K562 (cell line): ENCODE measurements at regions not wholly inside any gene's neighbourhood (a gene's known extent, or its start where the extent isn't known, plus 50 kb on each side); places are given as distances from the start of the nearest gene placed in this dataset.
A peak's percentile ranks its signal among the peaks of the same experiment; 100 is the strongest.

Experiments used
- CBFA2T3 ChIP-seq: fragments of 450-650 bp; IDR thresholded peaks from 2 replicates; pipeline ENCODE4 v1.6.1; 2017
- CUX1 ChIP-seq: fragments of 200-800 bp; sonication (Bioruptor generic); IDR thresholded peaks from 2 replicates; pipeline ENCODE4 v1.6.1; 2016; ENCODE audit warnings: missing genetic modification characterization, missing compliant biosample characterization
- NR4A1 ChIP-seq, 2 experiments: fragments of 250-450 bp in 1 of 2; fragments of 450-650 bp in 1 of 2; sonication (Bioruptor Pico) in 1 of 2; IDR thresholded peaks; 2 replicates each; pipeline versions ENCODE4 v1.4.0 to v1.6.1; 2016 to 2020; ENCODE audit warnings: mild to moderate bottlenecking in 2 of 2, missing compliant biosample characterization in 1 of 2, missing genetic modification characterization in 1 of 2, moderate library complexity in 1 of 2
- PYGO2 ChIP-seq: fragments of 450-650 bp; IDR thresholded peaks from 2 replicates; pipeline ENCODE4 v1.6.1; 2016; ENCODE audit warnings: mild to moderate bottlenecking, missing genetic modification characterization, moderate library complexity, missing compliant biosample characterization
- RAD21 ChIP-seq, 2 experiments: fragments of 250-450 bp in 1 of 2; fragments of 450-650 bp in 1 of 2; sonication (Bioruptor Pico) in 1 of 2; formaldehyde crosslinking in 1 of 2; IDR thresholded peaks in 1 of 2; conservative IDR thresholded peaks in 1 of 2; 2 replicates each; pipeline versions ENCODE4 v1.4.0 to v1.8.0; 2020 to 2022; ENCODE audit warnings: mild to moderate bottlenecking in 2 of 2, moderate library complexity in 1 of 2
- ZNF436 ChIP-seq: fragments of 250-450, 450-650 bp; sonication (Bioruptor Pico); formaldehyde crosslinking; IDR thresholded peaks from 2 replicates; pipeline ENCODE4 v1.7.0; 2020; ENCODE audit warnings: mild to moderate bottlenecking
- ZNF717 ChIP-seq: fragments of 250-450 bp; sonication (Bioruptor Pico); IDR thresholded peaks from 2 replicates; pipeline ENCODE4 v1.5.0; 2021
- TF ChIP-seq, protein P1 (sequence below), 3 experiments: IDR thresholded peaks in 2 of 3; conservative IDR thresholded peaks in 1 of 3; 2 replicates each; pipeline ENCODE4 v1.5.1; 2011 to 2012; ENCODE audit warnings: low read length in 3 of 3, mild to moderate bottlenecking in 3 of 3, control low read depth in 2 of 3, improper control_type of control experiment in 1 of 3, inconsistent platforms in 1 of 3, low read depth in 1 of 3, mixed read lengths in 1 of 3, moderate library complexity in 1 of 3; ENCODE audit not compliant: insufficient read depth in 2 of 3
- TF ChIP-seq, protein P2 (sequence below), 2 experiments: fragments of 450-650 bp; IDR thresholded peaks; 2 replicates each; pipeline ENCODE4 v1.6.1; 2016

- TF ChIP-seq CUX1 (CRISPR knock-in tag) (no peak), NR4A1 (CRISPR knock-in tag; IDR thresholded peaks at IDR 0.05) (no peak), NR4A1 (tag; IDR thresholded peaks at IDR 0.05) (no peak), ZNF717 (no peak), CBFA2T3 (no peak), PYGO2 (no peak), RAD21 (CRISPR knock-in tag; conservative IDR thresholded peaks at IDR 0.05 in 1 of 2, IDR thresholded peaks at IDR 0.05 in 1 of 2) (peak; percentile 52 to 73), ZNF436 (no peak)
- TF ChIP-seq, protein P1, sequence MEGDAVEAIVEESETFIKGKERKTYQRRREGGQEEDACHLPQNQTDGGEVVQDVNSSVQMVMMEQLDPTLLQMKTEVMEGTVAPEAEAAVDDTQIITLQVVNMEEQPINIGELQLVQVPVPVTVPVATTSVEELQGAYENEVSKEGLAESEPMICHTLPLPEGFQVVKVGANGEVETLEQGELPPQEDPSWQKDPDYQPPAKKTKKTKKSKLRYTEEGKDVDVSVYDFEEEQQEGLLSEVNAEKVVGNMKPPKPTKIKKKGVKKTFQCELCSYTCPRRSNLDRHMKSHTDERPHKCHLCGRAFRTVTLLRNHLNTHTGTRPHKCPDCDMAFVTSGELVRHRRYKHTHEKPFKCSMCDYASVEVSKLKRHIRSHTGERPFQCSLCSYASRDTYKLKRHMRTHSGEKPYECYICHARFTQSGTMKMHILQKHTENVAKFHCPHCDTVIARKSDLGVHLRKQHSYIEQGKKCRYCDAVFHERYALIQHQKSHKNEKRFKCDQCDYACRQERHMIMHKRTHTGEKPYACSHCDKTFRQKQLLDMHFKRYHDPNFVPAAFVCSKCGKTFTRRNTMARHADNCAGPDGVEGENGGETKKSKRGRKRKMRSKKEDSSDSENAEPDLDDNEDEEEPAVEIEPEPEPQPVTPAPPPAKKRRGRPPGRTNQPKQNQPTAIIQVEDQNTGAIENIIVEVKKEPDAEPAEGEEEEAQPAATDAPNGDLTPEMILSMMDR (IDR thresholded peaks at IDR 0.05 in 2 of 3, conservative IDR thresholded peaks at IDR 0.05 in 1 of 3; ENCODE audit: insufficient read depth in 2 of 3, low read depth in 1 of 3, low read length in 3 of 3), result peak; percentile 19 to 56 (median 41); a peak in 4 of 6 replicates
- TF ChIP-seq, protein P2, sequence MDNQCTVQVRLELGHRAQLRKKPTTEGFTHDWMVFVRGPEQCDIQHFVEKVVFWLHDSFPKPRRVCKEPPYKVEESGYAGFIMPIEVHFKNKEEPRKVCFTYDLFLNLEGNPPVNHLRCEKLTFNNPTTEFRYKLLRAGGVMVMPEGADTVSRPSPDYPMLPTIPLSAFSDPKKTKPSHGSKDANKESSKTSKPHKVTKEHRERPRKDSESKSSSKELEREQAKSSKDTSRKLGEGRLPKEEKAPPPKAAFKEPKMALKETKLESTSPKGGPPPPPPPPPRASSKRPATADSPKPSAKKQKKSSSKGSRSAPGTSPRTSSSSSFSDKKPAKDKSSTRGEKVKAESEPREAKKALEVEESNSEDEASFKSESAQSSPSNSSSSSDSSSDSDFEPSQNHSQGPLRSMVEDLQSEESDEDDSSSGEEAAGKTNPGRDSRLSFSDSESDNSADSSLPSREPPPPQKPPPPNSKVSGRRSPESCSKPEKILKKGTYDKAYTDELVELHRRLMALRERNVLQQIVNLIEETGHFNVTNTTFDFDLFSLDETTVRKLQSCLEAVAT (IDR thresholded peaks at IDR 0.05), result no peak
These were observed 60.4 kb upstream of the MAGEA4 start (continued) for GRCh38 chrX:151852294-151852693.
